GM18502 (cell line): ENCODE measurements at regions not wholly inside any gene's neighbourhood (a gene's known extent, or its start where the extent isn't known, plus 50 kb on each side); places are given as distances from the start of the nearest gene placed in this dataset.

ENCODE experiments used
- ATAC-seq: cut with Tn5 transposase; IDR thresholded peaks from one replicate; pipeline ENCODE4 v1.9.1; 2021; ENCODE audit warnings: mild to moderate bottlenecking; ENCODE audit not compliant: unreplicated experiment, poor library complexity

DNA sequence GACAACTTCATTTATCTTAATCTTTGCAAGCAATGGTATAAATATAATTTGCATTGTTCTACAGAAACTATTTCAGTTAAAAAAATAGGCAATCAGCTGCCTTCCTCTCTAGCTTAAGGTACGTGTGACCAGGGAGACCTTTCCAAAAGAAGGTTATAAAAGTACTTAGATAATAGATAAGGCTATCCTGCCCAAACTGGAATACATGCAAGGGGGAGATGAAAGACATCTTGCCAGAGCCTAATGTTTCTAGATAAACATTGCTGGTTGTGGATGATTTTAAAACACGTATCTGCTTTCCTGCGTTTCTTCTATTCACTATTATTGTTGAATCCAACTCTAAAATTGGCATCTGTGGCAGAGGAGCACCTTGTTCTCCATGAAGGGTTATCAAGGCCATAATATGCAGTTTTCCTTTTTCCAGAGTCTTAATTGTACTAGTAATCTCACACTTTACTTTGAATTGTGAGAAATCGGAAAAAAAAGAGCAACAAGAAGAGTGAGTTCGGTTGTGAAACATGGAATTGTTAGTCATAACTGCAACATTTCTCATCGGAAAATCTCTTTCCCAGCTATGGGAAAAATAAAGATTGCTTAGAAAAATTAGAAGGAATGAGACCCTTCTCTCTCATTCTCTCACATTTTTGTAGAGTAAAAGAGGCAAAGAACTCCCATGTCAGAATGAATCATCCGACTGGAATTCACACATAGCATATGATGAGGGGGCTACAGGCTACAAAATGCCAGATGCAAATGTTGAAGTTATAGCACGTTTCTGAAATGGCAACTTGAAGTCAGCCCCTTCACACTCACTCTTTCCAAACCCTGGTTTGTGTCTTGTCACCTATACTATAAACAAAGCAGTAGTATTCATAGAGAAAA lies 936.1 kb upstream of the NR2F2 start:
- no peak for ATAC-seq

GRCh38 chr15:95400428-95400827 lies 930.1 kb upstream of the NR2F2 start:
- ATAC-seq = no peak

DNA sequence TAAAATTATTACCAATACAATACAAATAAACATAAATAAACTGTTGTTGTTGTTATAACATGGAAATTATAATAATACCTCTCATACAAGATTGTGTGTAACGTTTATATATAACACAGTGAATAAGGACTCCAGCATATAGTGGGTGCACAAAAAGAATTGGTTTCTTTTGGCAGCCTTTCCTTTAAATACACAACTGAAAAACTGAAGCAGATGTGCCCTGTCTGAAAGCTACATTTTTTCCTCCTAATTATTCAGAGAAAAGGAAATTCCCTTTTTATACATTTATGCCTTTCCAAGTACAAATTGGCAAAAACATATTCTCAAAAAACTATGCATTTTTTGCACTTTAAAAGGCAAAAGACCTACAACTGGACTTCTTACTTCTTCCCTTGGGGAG lies 928.9 kb upstream of the NR2F2 start:
- ATAC-seq = no peak

GRCh38 chr15:95405447-95405846 lies 925.1 kb upstream of the NR2F2 start:
- ATAC-seq = no peak

DNA sequence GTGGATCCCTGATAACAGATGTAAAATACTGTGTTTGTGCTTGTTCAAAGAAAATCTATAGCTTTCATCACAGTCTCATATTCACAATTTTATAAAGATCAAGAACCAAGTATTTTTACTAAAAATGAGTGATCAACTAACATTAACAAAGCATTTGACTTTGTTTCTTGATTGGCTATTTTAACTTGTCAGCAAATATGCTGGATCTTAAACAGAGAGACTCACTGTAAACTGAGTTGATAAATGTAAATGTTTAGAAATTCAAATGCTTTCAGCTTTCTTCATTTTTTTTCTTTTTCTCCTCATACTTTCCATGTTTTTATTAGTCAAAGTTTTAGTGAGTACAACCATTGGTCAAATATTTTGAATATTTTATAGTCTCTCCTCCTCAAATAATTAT lies 923.0 kb upstream of the NR2F2 start:
- no peak for ATAC-seq

- ATAC-seq = no peak
Measured at GRCh38 chr15:95409211-95409610, 921.3 kb upstream of the NR2F2 start.

DNA sequence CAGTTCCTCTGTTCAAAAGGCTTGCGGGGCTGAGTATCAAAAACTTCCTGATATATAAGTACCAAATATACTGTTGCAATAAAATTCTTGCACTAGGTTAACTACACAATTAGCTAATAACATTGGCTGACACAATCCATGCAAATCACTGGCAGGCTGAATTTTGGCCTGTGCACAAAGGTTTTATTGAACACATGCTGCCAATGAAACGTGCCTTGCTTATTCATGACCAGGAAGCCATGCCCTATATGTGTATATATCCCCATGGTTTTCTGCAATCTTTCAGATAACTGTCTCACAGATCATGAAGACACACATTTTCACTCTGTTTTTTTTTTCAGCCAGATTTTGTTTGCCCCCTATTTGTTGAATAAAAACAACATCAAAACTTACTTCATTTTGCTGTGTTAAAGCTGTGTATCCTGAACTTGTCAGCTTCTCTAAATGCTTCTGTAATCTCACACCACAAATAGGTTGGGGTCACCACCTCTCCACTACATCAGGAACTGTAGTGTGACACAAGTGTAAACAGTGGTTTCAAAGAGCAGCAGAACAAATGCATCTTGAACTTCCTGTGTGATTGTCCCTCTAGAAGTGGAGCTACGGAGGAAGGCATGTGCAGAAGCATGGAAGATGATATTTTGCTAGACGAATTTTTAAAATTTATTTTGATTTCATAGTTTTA lies 920.7 kb upstream of the NR2F2 start:
- ATAC-seq = no peak

DNA sequence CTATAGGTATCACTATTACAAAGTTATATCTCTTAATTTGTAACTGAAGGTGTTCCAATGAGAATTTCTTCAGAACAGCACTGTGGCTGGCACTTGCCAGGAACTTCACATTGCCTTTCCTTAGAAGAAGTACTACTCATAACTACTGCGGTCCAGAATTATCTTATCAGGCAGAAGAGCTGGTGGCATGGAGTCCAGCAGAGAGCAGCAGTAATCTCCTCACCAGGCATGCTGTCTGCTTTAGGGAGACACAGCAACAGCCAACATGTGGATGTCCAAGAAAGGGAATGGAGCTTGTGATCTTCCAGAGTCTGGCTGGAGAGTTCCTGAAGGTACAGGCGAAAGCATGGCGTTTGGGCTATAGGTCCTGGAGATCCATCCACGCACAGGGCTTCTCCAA lies 919.7 kb upstream of the NR2F2 start:
- no peak for ATAC-seq

- ATAC-seq = no peak
Measured at GRCh38 chr15:95416576-95416975, 913.9 kb upstream of the NR2F2 start.

- no peak for ATAC-seq
Measured at GRCh38 chr15:95417761-95418160, 912.7 kb upstream of the NR2F2 start.

DNA sequence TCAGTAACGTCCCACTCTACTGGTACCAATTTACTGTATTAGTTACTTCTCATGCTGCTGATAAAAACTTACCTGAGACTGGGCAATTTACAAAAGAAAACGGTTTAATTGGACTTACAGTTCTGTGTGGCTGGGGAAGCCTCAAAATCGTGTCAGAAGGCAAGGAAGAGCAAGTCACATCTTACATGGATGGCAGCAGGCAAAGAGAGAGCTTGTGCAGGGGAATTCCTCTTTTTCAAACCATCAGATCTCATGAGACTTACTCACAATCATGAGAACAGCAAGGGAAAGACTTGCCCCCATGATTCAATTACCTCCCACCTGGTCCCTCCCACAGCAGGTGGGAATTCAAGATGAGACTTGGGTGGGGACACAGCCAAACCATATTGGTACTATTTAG lies 908.2 kb upstream of the NR2F2 start:
- ATAC-seq = no peak

DNA sequence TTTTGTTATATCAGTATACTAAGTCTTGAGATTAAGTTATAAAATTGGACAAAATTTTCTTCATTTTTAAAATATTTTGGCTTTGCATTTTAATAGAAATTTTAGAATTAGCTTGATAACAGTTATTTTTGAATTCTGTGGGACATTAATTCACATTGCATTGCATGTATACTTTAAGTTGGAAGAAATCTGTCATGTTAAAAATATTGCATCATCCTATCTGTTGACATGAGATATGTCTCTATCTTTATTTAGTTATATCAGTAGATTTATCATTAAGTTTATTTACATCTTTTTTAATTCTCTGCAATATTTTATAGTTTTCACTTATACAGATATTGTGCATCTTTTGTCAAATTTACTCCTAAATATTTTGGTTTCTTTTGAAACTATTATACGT lies 904.6 kb upstream of the NR2F2 start:
- no peak for ATAC-seq

GRCh38 chr15:95429345-95429744 lies 901.2 kb upstream of the NR2F2 start:
- ATAC-seq = no peak

GRCh38 chr15:95431518-95431917 lies 899.0 kb upstream of the NR2F2 start:
- no peak for ATAC-seq

- no peak for ATAC-seq
Measured at GRCh38 chr15:95432878-95433405, 897.6 kb upstream of the NR2F2 start.

GRCh38 chr15:95439922-95440376 lies 890.6 kb upstream of the NR2F2 start:
- ATAC-seq = no peak

- no peak for ATAC-seq
Measured at GRCh38 chr15:95440712-95441111, 889.8 kb upstream of the NR2F2 start.

DNA sequence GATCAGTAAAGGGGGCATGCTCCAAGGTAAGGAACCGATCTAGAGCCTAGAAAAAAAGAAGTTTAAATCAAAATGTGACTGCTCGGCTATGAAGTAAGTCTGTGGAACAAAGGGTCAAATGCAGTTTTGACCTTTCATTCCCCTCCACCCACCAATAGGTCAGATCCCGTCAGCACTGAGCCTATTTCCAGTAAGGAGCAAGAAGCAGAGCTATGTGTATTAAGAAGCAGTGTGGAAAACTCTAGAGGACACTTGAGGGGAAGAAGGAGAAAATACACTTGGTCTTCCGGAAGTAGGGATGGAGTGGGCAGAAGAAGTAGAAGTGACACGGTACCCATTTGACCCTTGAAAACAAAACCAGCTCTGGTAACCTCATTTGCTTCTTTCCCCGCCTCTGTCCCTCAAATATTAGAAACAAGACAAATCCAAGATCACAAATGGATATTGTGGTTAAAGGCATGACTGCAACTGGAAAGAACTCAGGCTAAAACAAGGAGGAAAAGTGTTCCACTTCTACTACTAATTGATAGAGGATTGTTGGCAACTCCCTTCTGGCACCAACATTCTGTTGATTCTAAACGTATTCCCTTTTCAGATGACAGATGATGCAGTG lies 888.3 kb upstream of the NR2F2 start:
- no peak for ATAC-seq

GRCh38 chr15:95444860-95445259 lies 885.6 kb upstream of the NR2F2 start:
- no peak for ATAC-seq

GRCh38 chr15:95446854-95447253 lies 883.6 kb upstream of the NR2F2 start:
- ATAC-seq = no peak

DNA sequence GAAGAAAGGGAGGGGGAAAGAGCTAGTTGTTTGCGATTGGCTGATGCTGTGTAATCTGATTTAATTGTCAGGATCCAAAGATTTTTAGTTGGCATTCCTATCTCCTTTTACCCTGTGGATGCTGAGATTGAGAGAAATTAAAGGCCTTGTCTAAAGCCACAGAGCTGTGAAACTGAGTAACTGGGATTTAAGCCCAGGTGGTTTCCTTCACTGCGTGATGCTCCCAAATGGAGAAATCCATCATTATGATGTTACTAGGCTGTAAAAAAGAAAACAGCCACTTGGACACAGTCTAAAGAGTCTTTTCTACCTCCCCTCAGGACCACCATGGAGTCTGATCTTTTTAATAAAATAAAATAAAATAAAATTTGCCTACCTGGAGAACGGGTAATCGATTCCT lies 883.0 kb upstream of the NR2F2 start:
- ATAC-seq = no peak
